C4-2B (cell line): ENCODE measurements at regions not wholly inside any gene's neighbourhood (a gene's known extent, or its start where the extent isn't known, plus 50 kb on each side); places are given as distances from the start of the nearest gene placed in this dataset.

Source experiments
- ZFX ChIP-seq: fragments of 450-650 bp; IDR thresholded peaks from 2 replicates; pipeline ENCODE4 v1.6.1; 2017
- TF ChIP-seq, protein P1 (sequence below): fragments of 450-650 bp; conservative IDR thresholded peaks from 2 replicates; pipeline ENCODE4 v1.5.1; 2017; ENCODE audit warnings: mild to moderate bottlenecking

DNA sequence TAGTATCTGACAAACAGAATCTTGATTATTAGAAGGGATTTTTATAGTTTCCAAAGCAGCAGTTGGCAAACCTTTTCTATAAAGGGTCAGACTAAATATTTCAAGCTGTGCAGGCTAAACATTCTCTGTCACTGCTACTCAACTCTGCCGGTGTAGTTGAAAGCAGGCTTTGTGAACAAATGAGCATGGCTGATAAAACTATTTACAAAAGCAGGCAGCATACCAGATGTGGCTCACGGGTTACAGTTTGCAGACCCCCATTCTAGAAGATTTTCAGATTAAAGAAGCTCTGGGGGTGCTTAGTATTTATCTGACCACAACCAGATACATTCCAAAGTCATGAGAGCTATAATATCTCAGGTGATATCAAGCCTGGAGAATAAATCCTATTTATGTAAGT lies 1017.5 kb downstream of the SORCS1 start:
- TF ChIP-seq, protein P1, sequence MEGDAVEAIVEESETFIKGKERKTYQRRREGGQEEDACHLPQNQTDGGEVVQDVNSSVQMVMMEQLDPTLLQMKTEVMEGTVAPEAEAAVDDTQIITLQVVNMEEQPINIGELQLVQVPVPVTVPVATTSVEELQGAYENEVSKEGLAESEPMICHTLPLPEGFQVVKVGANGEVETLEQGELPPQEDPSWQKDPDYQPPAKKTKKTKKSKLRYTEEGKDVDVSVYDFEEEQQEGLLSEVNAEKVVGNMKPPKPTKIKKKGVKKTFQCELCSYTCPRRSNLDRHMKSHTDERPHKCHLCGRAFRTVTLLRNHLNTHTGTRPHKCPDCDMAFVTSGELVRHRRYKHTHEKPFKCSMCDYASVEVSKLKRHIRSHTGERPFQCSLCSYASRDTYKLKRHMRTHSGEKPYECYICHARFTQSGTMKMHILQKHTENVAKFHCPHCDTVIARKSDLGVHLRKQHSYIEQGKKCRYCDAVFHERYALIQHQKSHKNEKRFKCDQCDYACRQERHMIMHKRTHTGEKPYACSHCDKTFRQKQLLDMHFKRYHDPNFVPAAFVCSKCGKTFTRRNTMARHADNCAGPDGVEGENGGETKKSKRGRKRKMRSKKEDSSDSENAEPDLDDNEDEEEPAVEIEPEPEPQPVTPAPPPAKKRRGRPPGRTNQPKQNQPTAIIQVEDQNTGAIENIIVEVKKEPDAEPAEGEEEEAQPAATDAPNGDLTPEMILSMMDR, result no peak
- TF ChIP-seq ZFX, result no peak
